ENCODE measurements at regions not wholly inside any gene's neighbourhood (a gene's known extent, or its start where the extent isn't known, plus 50 kb on each side); places are given as distances from the start of the nearest gene placed in this dataset.
"Not testable (repeated sequence)": the region's sequence is repeated elsewhere in the genome, so short reads cannot be mapped to it uniquely, and the experiment has no call there.

DNA sequence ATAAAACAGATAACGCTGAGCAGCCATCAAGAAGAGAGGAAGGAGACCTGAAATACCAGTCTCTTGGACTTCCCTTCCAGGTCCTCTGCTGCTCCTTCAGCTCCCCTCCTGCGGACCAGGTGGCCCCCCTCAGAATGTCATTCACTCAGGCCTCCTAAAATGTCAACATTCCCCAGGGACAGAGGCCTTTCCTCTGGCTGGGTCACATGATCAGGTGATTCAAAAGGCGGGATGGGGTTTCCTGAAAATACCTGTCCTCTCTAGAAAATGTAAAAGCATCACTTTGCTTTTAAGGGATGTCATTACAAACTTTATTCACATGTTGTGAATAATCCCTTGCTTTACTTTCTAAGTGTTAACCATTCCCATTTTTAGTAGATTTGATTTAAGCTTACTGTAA lies 311.1 kb downstream of the INHBA start:
- CTCF ChIA-PET: no interaction called here
- H3K27me3 Mint-ChIP-seq (ENCODE audit: low read depth): no peaks in the 10 kb centered on the region
- no peaks in the 10 kb centered on the region for H3K9me3 Mint-ChIP-seq (ENCODE audit: insufficient read depth)
- ATAC-seq: no peak
- H3K4me3 Mint-ChIP-seq: no peak overlapping the region
- no peak for DNase-seq
- POLR2A ChIA-PET: no interaction called here
- no peaks in the 10 kb centered on the region for H3K36me3 Mint-ChIP-seq (ENCODE audit: low read depth)
- H3K27ac Mint-ChIP-seq: no peak overlapping the region
- H3K4me1 Mint-ChIP-seq (ENCODE audit: low read depth): no peaks in the 10 kb centered on the region

DNA sequence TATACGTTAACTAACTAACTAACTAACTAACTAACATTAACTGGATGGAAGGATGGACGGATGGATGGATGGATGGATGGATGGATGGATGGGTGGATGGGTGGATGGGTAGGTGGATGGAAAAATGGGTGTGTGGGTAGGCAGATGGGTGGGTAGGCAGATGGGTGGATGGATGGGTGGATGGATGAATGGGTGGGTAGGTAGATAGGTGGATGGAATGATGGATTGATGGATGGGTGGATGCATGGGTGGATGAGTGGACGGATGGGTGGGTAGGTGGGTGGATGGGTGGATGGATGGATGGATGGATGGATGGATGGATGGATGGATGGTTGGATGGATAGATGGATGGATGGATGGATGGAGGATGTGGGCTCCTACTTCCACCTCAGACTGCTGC lies 314.0 kb downstream of the INHBA start:
- DNase-seq; H3K4me3 Mint-ChIP-seq; H3K27ac Mint-ChIP-seq; CTCF ChIA-PET; POLR2A ChIA-PET; H3K4me1 Mint-ChIP-seq (ENCODE audit: low read depth); ATAC-seq; H3K9me3 Mint-ChIP-seq (ENCODE audit: insufficient read depth); H3K27me3 Mint-ChIP-seq (ENCODE audit: low read depth); H3K36me3 Mint-ChIP-seq (ENCODE audit: low read depth): not testable (repeated sequence)

DNA sequence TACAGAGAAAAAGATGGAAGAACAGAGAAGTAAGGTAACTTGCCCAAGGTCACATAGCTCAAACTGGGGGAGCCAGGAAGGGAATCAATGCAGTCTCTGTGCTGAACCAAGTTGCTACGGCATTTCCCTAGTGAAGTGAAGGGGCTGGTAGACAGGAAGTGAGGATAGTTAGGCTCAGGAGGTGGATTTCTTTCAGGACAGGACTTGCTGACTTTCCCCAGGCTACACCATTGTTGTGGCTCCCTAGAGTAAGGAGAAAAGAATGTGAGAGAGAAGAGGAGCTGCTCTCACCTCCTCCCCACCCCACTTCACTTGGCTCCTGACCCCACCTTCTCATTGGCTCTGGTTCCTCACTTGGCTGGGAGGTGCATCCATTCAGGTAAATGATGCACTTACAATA lies 316.9 kb downstream of the INHBA start:
- CTCF ChIA-PET: no interaction called here
- H3K4me1 Mint-ChIP-seq (ENCODE audit: low read depth): no peaks in the 10 kb centered on the region

DNA sequence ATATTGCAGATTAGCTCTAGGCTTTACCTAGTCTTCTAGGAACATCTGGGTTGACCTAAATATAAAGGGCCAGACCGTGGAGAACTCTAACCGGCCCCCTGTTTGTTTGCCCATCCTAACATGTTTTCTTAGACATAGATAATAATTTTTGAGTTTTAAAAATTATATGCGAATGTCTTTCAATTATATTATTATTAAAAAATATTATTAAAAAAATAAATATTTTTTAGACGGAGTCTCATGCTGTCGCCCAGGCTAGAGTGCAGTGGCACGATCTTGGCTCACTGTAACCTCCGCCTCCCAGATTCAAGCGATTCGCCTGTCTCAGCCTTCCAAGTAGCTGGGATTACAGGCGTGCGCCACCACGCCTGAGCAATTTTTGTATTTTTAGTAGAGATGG lies 318.5 kb downstream of the INHBA start:
- H3K27ac Mint-ChIP-seq: no peak overlapping the region
- DNase-seq (no peak), ATAC-seq (no peak)
- H3K9me3 Mint-ChIP-seq (ENCODE audit: insufficient read depth): peaks cover 5% of the 10 kb centered on the region
- no peaks in the 10 kb centered on the region for H3K4me1 Mint-ChIP-seq (ENCODE audit: low read depth)
- H3K27me3 Mint-ChIP-seq (ENCODE audit: low read depth): no peaks in the 10 kb centered on the region
- ChIA-PET CTCF (no interaction called here), POLR2A (no interaction called here)
- H3K4me3 Mint-ChIP-seq: no peak overlapping the region
- H3K36me3 Mint-ChIP-seq (ENCODE audit: low read depth): no peaks in the 10 kb centered on the region

More for the DNA sequence above, 316.9 kb downstream of the INHBA start:
- H3K9me3 Mint-ChIP-seq (ENCODE audit: insufficient read depth): no peaks in the 10 kb centered on the region
- no peak overlapping the region for H3K27ac Mint-ChIP-seq
- ATAC-seq (no peak), DNase-seq (no peak)
- H3K36me3 Mint-ChIP-seq (ENCODE audit: low read depth): no peaks in the 10 kb centered on the region
- H3K4me3 Mint-ChIP-seq: no peak overlapping the region
- no peaks in the 10 kb centered on the region for H3K27me3 Mint-ChIP-seq (ENCODE audit: low read depth)
- POLR2A ChIA-PET: no interaction called here

DNA sequence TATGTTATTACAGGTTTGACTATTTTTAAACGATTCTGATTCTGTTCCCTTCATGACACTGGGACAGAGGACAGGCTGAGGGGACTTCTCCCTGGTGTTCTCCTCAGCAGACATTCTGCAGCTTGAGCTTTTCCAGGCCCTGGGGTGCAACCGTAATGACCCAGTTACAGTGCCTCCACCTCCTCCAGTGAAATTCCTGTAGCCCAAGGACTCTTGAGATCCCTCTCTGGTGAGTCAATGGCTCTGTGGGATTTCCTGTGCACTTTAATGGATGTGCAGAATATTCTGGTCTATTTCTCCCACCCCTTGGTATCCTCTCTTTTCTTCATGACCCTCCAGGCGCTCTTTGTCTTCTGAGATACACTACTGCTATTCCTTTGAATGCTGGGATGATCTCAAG lies 319.3 kb downstream of the INHBA start:
- H3K27ac Mint-ChIP-seq: no peak overlapping the region
- ChIA-PET CTCF (no interaction called here), POLR2A (no interaction called here)
- no peaks in the 10 kb centered on the region for H3K27me3 Mint-ChIP-seq (ENCODE audit: low read depth)
- no peak overlapping the region for H3K4me3 Mint-ChIP-seq
- H3K9me3 Mint-ChIP-seq (ENCODE audit: insufficient read depth): peaks cover 5% of the 10 kb centered on the region
- ATAC-seq: no peak
- H3K4me1 Mint-ChIP-seq (ENCODE audit: low read depth): no peaks in the 10 kb centered on the region
- no peaks in the 10 kb centered on the region for H3K36me3 Mint-ChIP-seq (ENCODE audit: low read depth)
- DNase-seq: no peak

DNA sequence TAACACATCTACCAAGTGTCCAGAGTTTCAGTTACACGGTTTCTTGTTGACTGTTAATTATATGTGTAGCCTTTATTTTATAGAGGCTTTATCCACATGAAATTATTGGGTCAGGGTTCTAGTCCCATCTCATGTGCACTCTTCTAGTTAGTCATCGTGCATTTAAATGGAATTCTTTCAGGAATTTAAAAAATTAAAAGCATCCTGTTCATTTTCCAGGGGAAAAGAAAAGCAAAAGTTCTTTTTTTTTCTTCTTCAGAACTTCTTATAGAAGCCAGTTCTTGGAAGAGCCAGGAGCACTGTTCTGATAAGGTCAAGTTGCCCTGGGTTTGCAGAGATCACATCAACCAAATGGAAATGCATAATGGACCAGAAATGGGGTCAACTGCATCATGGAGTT lies 324.7 kb downstream of the INHBA start:
- Mint-ChIP-seq H3K27ac (no peak overlapping the region), H3K4me1 (ENCODE audit: low read depth) (no peaks in the 10 kb centered on the region), H3K4me3 (no peak overlapping the region), H3K9me3 (ENCODE audit: insufficient read depth) (peaks cover 5% of the 10 kb centered on the region), H3K36me3 (ENCODE audit: low read depth) (no peaks in the 10 kb centered on the region), H3K27me3 (ENCODE audit: low read depth) (no peaks in the 10 kb centered on the region)
- DNase-seq (no peak), ATAC-seq (no peak)
- ChIA-PET POLR2A (no interaction called here), CTCF (no interaction called here)

DNA sequence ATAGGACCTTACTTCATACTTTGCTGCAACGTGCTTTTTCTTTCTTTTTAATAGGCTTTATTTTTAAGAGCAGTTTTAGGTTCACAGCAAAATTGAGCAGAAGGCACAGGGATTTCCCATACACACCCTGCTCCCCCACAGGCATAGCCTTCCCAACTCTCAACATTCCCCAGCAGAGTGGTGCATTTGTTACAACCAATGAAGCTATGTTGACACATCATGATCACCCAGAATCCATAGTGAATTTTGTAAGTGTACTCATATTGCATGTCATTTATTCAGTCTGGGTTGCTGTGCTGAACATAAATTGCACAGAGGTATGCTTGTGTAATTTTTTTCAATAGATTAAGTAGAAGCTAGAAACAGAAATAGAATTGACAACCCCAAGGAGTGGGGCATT lies 327.3 kb downstream of the INHBA start:
- no peaks in the 10 kb centered on the region for H3K4me1 Mint-ChIP-seq (ENCODE audit: low read depth)
- H3K9me3 Mint-ChIP-seq (ENCODE audit: insufficient read depth): peaks cover 5% of the 10 kb centered on the region
- no peaks in the 10 kb centered on the region for H3K36me3 Mint-ChIP-seq (ENCODE audit: low read depth)
- ChIA-PET POLR2A (no interaction called here), CTCF (no interaction called here)
- ATAC-seq (no peak), DNase-seq (no peak)
- no peaks in the 10 kb centered on the region for H3K27me3 Mint-ChIP-seq (ENCODE audit: low read depth)
- H3K4me3 Mint-ChIP-seq: no peak overlapping the region
- no peak overlapping the region for H3K27ac Mint-ChIP-seq

DNA sequence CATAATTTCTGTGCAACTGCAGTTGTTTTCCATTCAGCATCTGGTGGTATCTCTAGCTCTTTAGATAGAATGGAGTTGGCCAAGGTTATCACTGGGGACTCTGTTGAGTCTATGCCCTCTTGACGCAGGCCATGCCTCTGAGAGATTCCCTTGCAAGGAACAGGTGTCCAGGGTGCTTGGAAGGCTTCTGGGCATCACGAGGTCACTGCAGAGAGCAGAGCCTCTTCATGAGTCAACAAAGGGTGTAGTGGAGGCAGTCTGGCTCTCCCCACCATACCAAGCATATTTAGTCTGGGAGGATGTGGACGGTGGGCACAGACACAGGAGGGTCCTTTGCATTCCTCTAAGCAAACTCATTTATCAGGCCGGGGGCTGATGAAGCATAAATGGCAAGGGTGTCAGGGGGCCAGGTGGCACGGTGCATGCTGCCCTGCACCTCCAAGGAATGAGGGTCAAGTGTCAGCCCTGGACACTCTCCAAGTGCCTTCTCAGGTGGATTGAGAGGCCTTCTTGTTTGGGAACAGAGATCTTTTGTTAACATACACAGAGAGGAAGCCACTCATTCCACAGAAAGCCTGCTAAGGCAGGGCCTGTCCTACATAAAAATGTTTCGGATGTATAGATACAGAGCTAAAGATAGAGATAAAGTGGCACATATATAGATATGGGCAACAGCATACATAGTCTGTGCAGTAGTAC lies 328.6 kb downstream of the INHBA start:
- Mint-ChIP-seq H3K27ac (no peak overlapping the region), H3K36me3 (ENCODE audit: low read depth) (no peaks in the 10 kb centered on the region), H3K9me3 (ENCODE audit: insufficient read depth) (no peaks in the 10 kb centered on the region), H3K4me1 (ENCODE audit: low read depth) (no peaks in the 10 kb centered on the region), H3K4me3 (no peak overlapping the region), H3K27me3 (ENCODE audit: low read depth) (no peaks in the 10 kb centered on the region)
- DNase-seq: no peak
- no peak for ATAC-seq
- ChIA-PET CTCF (no interaction called here), POLR2A (no interaction called here)

DNA sequence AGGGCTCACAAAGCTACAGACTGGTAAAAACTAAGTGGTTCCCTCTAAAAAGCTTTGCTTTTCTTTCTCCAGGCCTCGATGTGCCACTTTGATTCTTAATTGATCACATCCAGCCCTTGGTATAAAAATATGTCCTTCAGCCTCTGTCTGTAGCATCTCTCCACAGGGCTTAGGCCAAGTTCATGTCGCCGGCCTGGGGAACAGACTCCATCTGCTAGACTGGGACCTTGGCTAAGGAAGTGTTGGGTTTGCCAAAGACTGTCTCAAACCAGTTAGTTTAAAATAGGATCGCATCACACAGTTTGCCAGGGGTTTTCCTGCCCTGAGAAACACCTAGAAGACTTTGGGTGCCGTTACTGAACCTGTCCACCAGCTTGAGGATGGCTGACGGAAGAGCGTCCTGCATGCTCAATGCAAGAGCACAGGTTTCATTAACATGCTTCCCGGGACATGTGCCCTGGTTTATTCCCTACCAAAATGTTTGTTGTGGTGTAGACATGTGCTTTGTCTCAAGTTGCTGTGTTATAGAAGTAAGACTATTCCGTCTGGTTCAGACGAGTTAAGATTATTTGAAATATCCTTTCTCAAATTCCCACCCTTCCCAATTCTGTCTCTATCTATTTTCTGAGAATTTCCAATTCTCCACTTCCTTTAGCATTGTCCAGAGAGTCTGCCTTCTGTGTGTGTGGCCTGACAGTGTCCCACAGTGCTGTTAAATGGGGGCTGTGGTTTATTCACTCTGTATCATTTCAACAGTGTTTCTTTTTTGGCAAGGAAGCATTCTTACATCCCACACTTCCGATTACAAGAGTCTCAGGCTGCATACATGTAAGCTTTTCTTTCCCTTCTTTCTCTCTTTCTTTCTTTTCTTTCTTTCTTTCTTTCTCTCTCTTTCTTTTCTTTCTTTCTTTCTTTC lies 334.7 kb downstream of the INHBA start:
- no peak overlapping the region for H3K27ac Mint-ChIP-seq
- no peak overlapping the region for H3K4me3 Mint-ChIP-seq
- H3K4me1 Mint-ChIP-seq (ENCODE audit: low read depth): no peaks in the 10 kb centered on the region
- no peak for ATAC-seq
- H3K36me3 Mint-ChIP-seq (ENCODE audit: low read depth): no peaks in the 10 kb centered on the region
- H3K9me3 Mint-ChIP-seq (ENCODE audit: insufficient read depth): no peaks in the 10 kb centered on the region
- DNase-seq: no peak
- H3K27me3 Mint-ChIP-seq (ENCODE audit: low read depth): no peaks in the 10 kb centered on the region
- ChIA-PET POLR2A (interaction anchor here (0.7 kb wide), 1 partner anchor 75 kb away, joined by 3 read pairs; no protein-coding TSS in a partner anchor), CTCF (no interaction called here)

DNA sequence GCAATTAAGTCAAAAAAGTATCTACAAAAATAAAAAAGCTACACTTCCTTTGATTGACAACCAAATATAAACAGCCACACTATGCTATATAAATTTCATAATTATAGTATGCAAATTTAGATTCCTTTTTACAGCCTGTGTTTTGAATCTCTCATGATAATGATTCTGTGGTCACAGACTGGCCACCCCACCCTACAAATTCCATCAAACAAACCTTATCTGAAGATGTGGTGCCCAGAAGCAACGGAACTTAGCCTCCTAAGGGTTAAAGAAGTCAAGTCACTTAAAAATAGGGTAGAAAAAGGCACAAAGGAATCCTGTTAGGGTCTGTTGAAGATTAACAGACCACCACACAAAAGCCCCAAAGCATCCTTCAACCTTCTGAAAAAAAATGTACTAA lies 351.8 kb downstream of the INHBA start:
- no peaks in the 10 kb centered on the region for H3K27me3 Mint-ChIP-seq (ENCODE audit: low read depth)
- peaks cover 3% of the 10 kb centered on the region for H3K9me3 Mint-ChIP-seq (ENCODE audit: insufficient read depth)
- H3K27ac Mint-ChIP-seq: no peak overlapping the region
- no peak for ATAC-seq
- no peak for DNase-seq
- ChIA-PET POLR2A (no interaction called here), CTCF (no interaction called here)
- H3K36me3 Mint-ChIP-seq (ENCODE audit: low read depth): no peaks in the 10 kb centered on the region
- no peak overlapping the region for H3K4me3 Mint-ChIP-seq
- H3K4me1 Mint-ChIP-seq (ENCODE audit: low read depth): no peaks in the 10 kb centered on the region

DNA sequence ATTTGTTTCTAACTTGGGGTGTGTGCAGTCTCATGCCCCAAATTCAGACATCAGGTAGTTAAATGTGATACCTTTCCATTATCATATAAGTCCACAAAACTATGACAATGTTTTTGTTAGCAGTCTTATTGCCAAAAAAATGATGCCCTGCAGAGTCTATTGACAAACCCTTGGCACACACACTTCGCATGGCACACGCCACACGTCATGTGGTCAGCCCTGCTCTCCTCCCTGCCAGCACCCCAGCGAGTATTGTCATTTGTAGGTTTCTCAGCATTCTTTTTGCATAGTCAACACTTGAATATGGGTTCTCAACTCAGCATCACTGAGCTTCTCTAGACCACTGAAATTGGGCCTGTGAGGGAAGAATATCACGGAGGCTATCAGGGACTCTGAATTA lies 356.0 kb downstream of the INHBA start:
- no peaks in the 10 kb centered on the region for H3K27me3 Mint-ChIP-seq (ENCODE audit: low read depth)
- ATAC-seq (no peak), DNase-seq (no peak)
- ChIA-PET POLR2A (no interaction called here), CTCF (no interaction called here)
- H3K9me3 Mint-ChIP-seq (ENCODE audit: insufficient read depth): peaks cover 3% of the 10 kb centered on the region
- no peaks in the 10 kb centered on the region for H3K36me3 Mint-ChIP-seq (ENCODE audit: low read depth)
- H3K4me1 Mint-ChIP-seq (ENCODE audit: low read depth): no peaks in the 10 kb centered on the region
- no peak overlapping the region for H3K4me3 Mint-ChIP-seq
- H3K27ac Mint-ChIP-seq: no peak overlapping the region

DNA sequence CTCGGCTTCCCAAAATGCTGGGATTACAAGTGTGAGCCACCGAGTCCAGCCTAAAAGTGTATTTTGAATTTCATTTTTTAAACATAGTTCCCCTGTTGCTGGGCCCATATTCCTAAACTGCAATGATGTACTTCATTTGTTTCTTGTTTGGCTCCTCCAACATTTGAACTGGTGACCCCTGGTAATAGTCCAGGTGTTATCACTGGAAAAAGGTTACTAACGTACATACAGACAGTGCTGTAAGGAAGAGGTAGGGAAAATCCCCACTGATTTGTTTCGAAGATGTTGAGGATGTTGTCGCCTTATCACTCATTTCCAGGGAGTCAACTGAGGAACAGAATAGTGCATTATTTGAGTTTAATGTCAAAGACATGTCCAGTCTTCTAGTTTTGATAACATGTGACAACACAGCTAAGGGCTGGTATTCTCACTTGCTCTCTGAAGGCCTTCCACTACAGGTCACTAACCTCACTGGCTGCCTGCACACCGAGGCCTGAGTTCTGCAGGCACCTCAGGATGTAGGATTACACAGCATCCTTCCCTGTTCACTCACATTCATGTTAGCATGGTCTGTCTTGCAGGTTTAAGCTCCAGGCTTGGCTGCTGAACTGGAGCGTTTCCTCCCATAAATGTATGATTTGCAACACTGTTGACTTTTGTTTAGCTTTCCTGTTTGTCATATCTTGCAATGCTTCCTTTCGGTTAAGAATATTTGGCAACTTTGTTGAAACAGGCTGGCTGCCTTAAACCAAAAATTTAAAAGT lies 362.8 kb downstream of the INHBA start:
- Mint-ChIP-seq H3K9me3 (ENCODE audit: insufficient read depth) (no peaks in the 10 kb centered on the region), H3K4me3 (no peak overlapping the region), H3K4me1 (ENCODE audit: low read depth) (no peaks in the 10 kb centered on the region), H3K36me3 (ENCODE audit: low read depth) (no peaks in the 10 kb centered on the region), H3K27ac (no peak overlapping the region), H3K27me3 (ENCODE audit: low read depth) (no peaks in the 10 kb centered on the region)
- POLR2A ChIA-PET: no interaction called here
- no peak for ATAC-seq
- no peak for DNase-seq
- CTCF ChIA-PET: no interaction called here
